HepG2 (cell line): ENCODE measurements at regions not wholly inside any gene's neighbourhood (a gene's known extent, or its start where the extent isn't known, plus 50 kb on each side); places are given as distances from the start of the nearest gene placed in this dataset.

Experiments used
- ATAC-seq: fragments of 200-7000 bp; cut with Tn5 transposase; 3 replicates; pipeline ENCODE4 v1.9.1; 2020; ENCODE audit warnings: mild to moderate bottlenecking, moderate library complexity
- BruUV-seq: library from RNA; stranded (reverse); fragments of 400-500 nt; replicated peaks from 2 replicates; lab custom pipeline; 2021; lab: Mats Ljungman, UMichigan
- CTCF ChIA-PET: fragments of 300-600 bp; formaldehyde crosslinking; extraction: SDS; loops from one replicate; lab custom pipeline; 2021; ENCODE audit warnings: low total read pairs, inconsistent platforms, low intra/inter-chr PET ratio; lab: Yijun Ruan, JAX
- POLR2A ChIA-PET: fragments of 350-600 bp; sonication (Branson Sonifier 250); formaldehyde crosslinking; loops from one replicate; lab custom pipeline; 2020; ENCODE audit warnings: antibody characterized with exemption, inconsistent platforms; lab: Yijun Ruan, JAX
- DNase-seq: peaks from one replicate; pipeline ENCODE4 v3.0.0-alpha.2; 2015; ENCODE audit warnings: low spot score
- FAIRE-seq: peaks from 3 replicates; lab custom pipeline; 2011; peaks lifted over from hg19 to GRCh38; lab: Jason Lieb, UNC
- H2AFZ ChIP-seq: one replicate; pipeline ENCODE4 v1.6.1; 2011; ENCODE audit warnings: low read length, inconsistent platforms
- H3K27ac ChIP-seq: fragments of 300-600 bp; 3 replicates; pipeline ENCODE4 v1.8.0; 2011; ENCODE audit warnings: mixed run types, mild to moderate bottlenecking, mixed read lengths, low read length, inconsistent platforms; ENCODE audit not compliant: insufficient read depth; ENCODE audit errors: extremely low read length
- H3K27me3 ChIP-seq, 2 experiments: fragments of 200-600 bp in 1 of 2; 2 replicates in 1 of 2; 3 replicates in 1 of 2; pipeline versions ENCODE4 v1.6.0 to v1.8.0; 2011; ENCODE audit warnings: low read length in 2 of 2, mild to moderate bottlenecking in 2 of 2, moderate library complexity in 2 of 2, inconsistent platforms in 1 of 2; ENCODE audit not compliant: insufficient read depth in 2 of 2, control insufficient read depth in 1 of 2
- H3K36me3 ChIP-seq, 2 experiments: fragments of 200-600 bp in 1 of 2; replicated peaks in 1 of 2; 2 replicates in 1 of 2; 3 replicates in 1 of 2; pipeline versions ENCODE4 v1.5.1 to v1.8.0; 2011; ENCODE audit warnings: low read length in 2 of 2, inconsistent platforms in 1 of 2; ENCODE audit not compliant: insufficient read depth in 2 of 2, control insufficient read depth in 1 of 2
- H3K4me1 ChIP-seq: 2 replicates; pipeline ENCODE4 v1.5.1; 2012; ENCODE audit warnings: low read length, inconsistent platforms; ENCODE audit not compliant: insufficient read depth
- H3K4me2 ChIP-seq: 2 replicates; pipeline ENCODE4 v1.6.0; 2011; ENCODE audit warnings: low read depth, low read length, inconsistent platforms
- H3K4me3 ChIP-seq, 3 experiments: fragments of 200-600 bp in 1 of 3; sonication (generic), shearing (Covaris generic) in 1 of 3; replicated peaks in 1 of 3; 2 replicates each; pipeline ENCODE4 v1.5.1; 2011 to 2016; ENCODE audit warnings: low read length in 3 of 3, inconsistent platforms in 2 of 3, low read depth in 2 of 3, mild to moderate bottlenecking in 2 of 3, control low read depth in 1 of 3, mixed read lengths in 1 of 3; ENCODE audit not compliant: insufficient read depth in 1 of 3
- H3K79me2 ChIP-seq: one replicate; pipeline ENCODE4 v1.6.1; 2011; ENCODE audit warnings: low read length, inconsistent platforms; ENCODE audit not compliant: insufficient read depth
- H3K9ac ChIP-seq: 2 replicates; pipeline ENCODE4 v1.6.0; 2011; ENCODE audit warnings: mild to moderate bottlenecking, low read depth, low read length, inconsistent platforms; ENCODE audit not compliant: insufficient read depth
- H3K9me3 ChIP-seq: 2 replicates; pipeline ENCODE4 v1.5.1; 2012; ENCODE audit warnings: mild to moderate bottlenecking, low read length
- H4K20me1 ChIP-seq: 2 replicates; pipeline ENCODE4 v1.6.0; 2011; ENCODE audit warnings: inconsistent platforms, mild to moderate bottlenecking, low read length, moderate library complexity; ENCODE audit not compliant: insufficient read depth
- CBX2 ChIP-seq, 2 experiments: fragments of 200-600 bp in 1 of 2; sonication (generic); formaldehyde crosslinking in 1 of 2; IDR thresholded peaks; 2 replicates each; pipeline versions ENCODE4 v1.7.0 to v1.8.1; 2018 to 2022; ENCODE audit warnings: low read depth in 2 of 2, low read length in 1 of 2, mild to moderate bottlenecking in 1 of 2, missing genetic modification reagents in 1 of 2
- HNRNPL ChIP-seq: fragments of 200-400 bp; formaldehyde crosslinking; IDR thresholded peaks from 2 replicates; pipeline ENCODE4 v1.6.1; 2017; ENCODE audit warnings: mild to moderate bottlenecking, low read depth, low read length
- MEIS2 ChIP-seq: sonication (generic); formaldehyde crosslinking; IDR thresholded peaks from 2 replicates; pipeline ENCODE4 v1.9.0; 2021; ENCODE audit warnings: mild to moderate bottlenecking, missing genetic modification reagents
- ZNF205 ChIP-seq: IDR thresholded peaks from 2 replicates; pipeline ENCODE4 v1.6.1; 2018; ENCODE audit warnings: missing biosample characterization, missing genetic modification reagents
- ZNF777 ChIP-seq: sonication (generic); formaldehyde crosslinking; IDR thresholded peaks from 2 replicates; pipeline ENCODE4 v1.4.0; 2020; ENCODE audit warnings: missing genetic modification reagents
- WGBS: methylation state at CpG from one replicate; pipeline ENCODE4 v1.1.6; 2017; ENCODE audit warnings: low lambda C conversion rate; 5-methylcytosine and 5-hydroxymethylcytosine counted together
- in situ Hi-C: cut with HindIII; loops from 2 replicates; pipeline ENCODE4 v1.10.0; 2017; ENCODE audit warnings: low pct_unique_long_range_greater_than_20kb; ENCODE audit not compliant: extremely low pct_ligation_motif_present
- intact Hi-C: fragments of 100-400 bp; cut with micrococcal nuclease; formaldehyde crosslinking; loops from one replicate; pipeline ENCODE4 v1.10.0; 2022; ENCODE audit not compliant: unreplicated experiment
- TF ChIP-seq, protein P1 (sequence below): sonication (generic); formaldehyde crosslinking; IDR thresholded peaks from 2 replicates; pipeline ENCODE4 v1.5.1; 2020; ENCODE audit warnings: mild to moderate bottlenecking, missing genetic modification reagents

- Histone ChIP-seq H4K20me1 (no peaks in the 10 kb centered on the region), H3K36me3 (no peaks in the 10 kb centered on the region), H3K27me3 (no peaks in the 10 kb centered on the region; a peak in 1 of 5 replicates), H2AFZ (no peak overlapping the region), H3K4me2 (no peak overlapping the region), H3K9me3 (no peaks in the 10 kb centered on the region), H3K4me3 (no peak overlapping the region), H3K79me2 (no peaks in the 10 kb centered on the region), H3K27ac (no peak overlapping the region), H3K4me1 (no peaks in the 10 kb centered on the region), H3K9ac (no peak overlapping the region)
- BruUV-seq: no TSS peak
- CTCF ChIA-PET: no interaction called here
- no peak for DNase-seq
- in situ Hi-C loops (no loop called here), intact Hi-C loops (no loop called here)
- WGBS: 7% methylated on average over 1 of the region's 1 CpG
- ATAC-seq: no peak
- POLR2A ChIA-PET: no interaction called here
- TF ChIP-seq, protein P1, sequence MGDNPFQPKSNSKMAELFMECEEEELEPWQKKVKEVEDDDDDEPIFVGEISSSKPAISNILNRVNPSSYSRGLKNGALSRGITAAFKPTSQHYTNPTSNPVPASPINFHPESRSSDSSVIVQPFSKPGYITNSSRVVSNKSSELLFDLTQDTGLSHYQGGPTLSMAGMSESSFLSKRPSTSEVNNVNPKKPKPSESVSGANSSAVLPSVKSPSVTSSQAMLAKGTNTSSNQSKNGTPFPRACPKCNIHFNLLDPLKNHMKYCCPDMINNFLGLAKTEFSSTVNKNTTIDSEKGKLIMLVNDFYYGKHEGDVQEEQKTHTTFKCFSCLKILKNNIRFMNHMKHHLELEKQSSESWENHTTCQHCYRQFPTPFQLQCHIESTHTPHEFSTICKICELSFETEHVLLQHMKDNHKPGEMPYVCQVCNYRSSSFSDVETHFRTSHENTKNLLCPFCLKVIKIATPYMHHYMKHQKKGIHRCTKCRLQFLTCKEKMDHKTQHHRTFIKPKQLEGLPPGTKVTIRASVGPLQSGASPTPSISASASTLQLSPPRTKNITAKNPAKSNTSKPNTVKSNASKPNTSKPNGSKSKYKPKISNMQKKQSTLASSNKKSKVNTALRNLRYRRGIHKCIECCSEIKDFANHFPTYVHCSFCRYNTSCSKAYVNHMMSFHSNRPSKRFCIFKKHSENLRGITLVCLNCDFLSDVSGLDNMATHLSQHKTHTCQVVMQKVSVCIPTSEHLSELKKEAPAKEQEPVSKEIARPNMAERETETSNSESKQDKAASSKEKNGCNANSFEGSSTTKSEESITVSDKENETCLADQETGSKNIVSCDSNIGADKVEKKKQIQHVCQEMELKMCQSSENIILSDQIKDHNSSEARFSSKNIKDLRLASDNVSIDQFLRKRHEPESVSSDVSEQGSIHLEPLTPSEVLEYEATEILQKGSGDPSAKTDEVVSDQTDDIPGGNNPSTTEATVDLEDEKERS: no peak
- TF ChIP-seq ZNF205 (CRISPR knock-in tag) (no peak), ZNF777 (CRISPR knock-in tag) (no peak), MEIS2 (CRISPR knock-in tag) (no peak), HNRNPL (no peak)
- FAIRE-seq: no peak
Measured at GRCh38 chr6:92114091-92114675, 1305.2 kb downstream of the EPHA7 start.

DNA sequence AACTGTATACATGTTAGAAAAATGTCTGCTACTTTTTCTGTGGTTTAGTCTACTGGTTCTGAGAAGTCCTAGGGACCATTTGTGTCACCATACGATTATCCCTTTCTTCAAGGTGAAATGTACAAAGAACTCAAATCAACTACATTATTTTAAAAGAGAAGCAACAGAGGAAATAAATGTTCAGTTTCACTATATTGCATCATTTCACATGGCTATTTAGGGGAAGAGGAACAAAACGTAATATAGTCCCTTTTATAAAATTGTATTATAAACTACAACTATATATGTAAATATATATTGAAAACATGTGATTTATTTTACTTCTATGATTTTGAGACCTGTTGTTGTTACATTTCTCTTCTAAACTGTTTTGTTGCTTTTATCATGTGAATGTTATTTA, 1308.0 kb downstream of the EPHA7 start:
- TF ChIP-seq CBX2 (IDR thresholded peaks at IDR 0.05; ENCODE audit: low read depth, low read length) (no peak), CBX2 (CRISPR knock-in tag; IDR thresholded peaks at IDR 0.05; ENCODE audit: low read depth) (no peak)
- 4% methylated on average over 2 of the region's 2 CpGs for WGBS
- no peak overlapping the region for H3K27ac ChIP-seq
- ATAC-seq (no peak), DNase-seq (no peak), FAIRE-seq (no peak)
- POLR2A ChIA-PET: no interaction called here
- CTCF ChIA-PET: no interaction called here
- no TSS peak for BruUV-seq
- H4K20me1 ChIP-seq: no peaks in the 10 kb centered on the region
- in situ Hi-C loops: no loop called here
- H3K4me3 ChIP-seq: no peak overlapping the region
- no peaks in the 10 kb centered on the region for H3K4me1 ChIP-seq
- no peaks in the 10 kb centered on the region for H3K79me2 ChIP-seq
- no peaks in the 10 kb centered on the region; a peak in 1 of 5 replicates for H3K27me3 ChIP-seq
- no peaks in the 10 kb centered on the region for H3K36me3 ChIP-seq
- H3K9ac ChIP-seq: no peak overlapping the region
- no peak overlapping the region for H2AFZ ChIP-seq
- intact Hi-C loops: no loop called here
- no peak overlapping the region for H3K4me2 ChIP-seq
- no peaks in the 10 kb centered on the region for H3K9me3 ChIP-seq
